ENCODE measurements at regions not wholly inside any gene's neighbourhood (a gene's known extent, or its start where the extent isn't known, plus 50 kb on each side); places are given as distances from the start of the nearest gene placed in this dataset.
"Not testable (repeated sequence)": the region's sequence is repeated elsewhere in the genome, so short reads cannot be mapped to it uniquely, and the experiment has no call there.

DNA sequence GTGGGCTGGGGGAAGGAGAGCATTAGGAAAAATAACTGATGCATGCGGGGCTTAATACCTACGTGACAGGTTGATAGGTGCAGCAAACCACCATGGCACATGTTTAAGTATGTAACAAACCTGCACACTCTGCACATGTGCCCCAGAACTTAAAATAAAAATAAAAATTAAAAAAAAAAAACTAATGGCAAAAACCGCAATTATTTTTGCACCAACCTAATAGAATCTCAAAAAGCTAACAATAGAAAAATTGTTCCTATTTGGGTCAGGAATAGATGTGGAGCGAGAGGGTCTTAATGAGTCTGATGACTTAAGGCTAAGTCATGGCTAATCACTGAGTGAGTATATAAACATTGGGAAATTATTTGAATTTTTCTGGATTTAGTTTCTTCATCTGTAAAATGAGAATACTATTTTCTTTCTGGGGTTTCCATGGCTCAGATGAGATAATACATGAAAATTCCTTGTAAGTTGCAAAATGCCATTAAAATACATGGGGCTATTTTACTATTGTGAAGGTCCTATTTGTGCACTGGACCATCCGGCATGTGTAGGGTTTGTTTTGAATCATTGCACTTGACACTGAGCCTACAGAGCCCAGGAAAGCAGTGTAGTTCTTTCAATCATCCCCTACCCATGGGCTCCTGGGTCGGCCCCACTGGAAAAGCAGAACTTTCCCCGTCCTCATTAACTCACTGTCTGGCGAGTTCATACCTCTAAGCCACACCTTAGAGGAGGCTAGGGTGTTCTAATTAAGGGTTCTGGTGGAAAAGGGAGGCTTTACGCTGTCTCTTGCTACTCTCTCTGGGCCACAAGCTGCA is 164.1 kb upstream of the NTF3 start:
- no peak for DNase-seq

DNA sequence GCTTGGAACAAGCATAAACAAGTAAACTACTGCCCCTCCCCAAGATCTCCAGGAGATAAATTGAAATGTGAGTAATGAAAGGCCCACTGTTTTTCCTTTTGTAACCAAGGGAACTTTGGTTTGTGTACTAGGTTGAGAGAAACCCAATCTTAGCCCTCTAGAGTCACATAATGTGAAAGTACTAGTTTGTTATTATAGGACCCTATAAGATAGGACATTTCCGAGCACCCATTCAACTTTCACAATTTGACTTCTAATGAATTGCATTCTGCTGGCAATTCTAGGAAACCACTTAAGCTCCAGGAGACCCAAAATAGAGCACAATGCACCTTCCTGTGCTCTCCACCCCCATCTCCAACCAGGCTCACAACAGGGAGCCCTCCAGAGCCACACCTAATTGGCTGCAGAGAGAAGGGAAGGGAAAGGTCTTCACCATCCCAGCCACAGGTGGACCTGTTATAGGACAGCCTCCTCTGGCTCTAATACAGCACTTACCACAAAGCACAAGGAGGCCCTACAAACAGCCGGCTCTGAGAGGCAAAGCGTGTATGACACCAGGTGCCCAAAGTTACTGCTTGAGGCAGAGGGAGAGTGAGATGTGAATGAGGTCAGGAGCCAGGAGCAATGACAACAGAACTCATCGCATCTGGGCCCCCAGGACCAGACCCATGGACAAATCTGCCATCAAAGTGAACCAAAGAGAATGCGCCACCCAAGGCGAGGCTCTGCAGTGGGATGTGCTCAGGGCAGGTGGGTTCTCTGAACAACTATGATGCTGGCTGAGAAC is 163.3 kb upstream of the NTF3 start:
- no peak for DNase-seq

DNA sequence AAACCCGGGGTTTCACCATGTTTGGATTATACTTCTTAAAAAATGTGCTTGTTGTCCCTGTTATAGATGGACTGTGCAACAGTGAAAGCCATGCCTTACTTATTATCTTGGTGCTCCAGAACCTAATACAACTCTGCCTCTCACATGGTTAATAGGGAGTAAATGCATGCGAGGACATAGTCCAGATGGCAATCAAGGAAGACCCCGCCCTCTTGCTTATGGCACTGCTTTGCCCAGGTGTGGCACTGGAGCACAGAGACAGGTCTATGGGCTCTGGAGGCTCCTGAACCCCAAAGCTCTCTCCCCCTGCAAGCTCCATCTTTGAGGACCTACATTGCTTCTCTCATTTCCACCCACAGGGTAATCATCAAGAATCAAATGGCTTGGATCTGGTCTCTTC is 162.1 kb upstream of the NTF3 start:
- DNase-seq, result no peak

DNA sequence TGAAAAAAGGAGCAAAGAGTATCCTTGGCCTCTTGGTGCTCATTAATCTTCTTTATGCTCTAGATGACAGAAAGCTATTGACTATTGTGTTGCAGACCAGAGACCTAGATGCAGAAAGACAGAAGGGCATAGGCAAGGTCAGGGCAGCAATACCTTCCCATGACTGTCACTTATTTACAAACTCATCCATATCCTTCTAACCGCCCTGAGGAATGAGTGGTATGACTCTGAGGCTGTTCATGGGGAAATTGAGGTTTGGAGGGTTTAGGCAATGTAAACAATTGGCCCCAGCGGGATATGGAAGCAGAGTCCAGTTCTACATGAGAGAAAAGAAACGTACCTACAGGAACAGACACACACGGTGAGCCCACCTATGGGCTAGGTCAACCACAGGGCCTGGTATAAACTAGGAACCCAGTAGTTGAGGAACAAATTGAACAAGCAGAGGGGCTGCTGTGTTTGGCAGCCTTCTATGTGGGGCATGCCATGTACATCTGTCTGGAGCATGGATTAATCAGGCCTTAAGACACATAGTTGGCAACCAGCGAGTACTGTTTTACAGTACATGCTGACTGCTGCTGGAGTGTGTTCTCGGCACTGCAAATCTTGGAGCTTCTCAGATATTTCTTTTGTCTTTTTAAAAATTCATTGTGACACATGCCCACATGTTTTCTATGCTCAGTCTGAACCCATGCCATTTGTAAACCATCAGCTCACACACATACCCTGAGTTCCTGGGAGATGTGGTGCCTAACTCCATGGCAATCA is 159.7 kb upstream of the NTF3 start:
- no peak for DNase-seq

DNA sequence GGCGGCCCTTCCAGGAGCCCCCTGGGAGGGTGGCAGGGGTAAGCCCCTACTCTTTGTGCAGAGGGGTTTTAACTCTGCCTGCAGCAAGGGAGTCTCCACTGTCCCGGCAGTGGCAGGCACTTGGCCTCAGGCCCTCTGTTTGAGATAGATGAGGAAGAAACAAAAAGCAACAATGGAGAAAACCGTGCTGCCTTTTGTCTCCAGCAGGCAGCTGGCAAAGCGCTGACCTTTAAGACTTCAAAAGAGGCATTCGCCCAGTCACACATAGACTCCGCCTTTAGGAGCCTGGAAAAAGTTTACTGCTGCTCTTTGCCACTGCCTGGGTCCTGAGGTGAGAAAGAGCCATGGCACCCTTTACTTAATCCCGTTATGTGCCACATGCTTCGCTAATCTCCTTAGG is 158.2 kb upstream of the NTF3 start:
- DNase-seq, result no peak

DNA sequence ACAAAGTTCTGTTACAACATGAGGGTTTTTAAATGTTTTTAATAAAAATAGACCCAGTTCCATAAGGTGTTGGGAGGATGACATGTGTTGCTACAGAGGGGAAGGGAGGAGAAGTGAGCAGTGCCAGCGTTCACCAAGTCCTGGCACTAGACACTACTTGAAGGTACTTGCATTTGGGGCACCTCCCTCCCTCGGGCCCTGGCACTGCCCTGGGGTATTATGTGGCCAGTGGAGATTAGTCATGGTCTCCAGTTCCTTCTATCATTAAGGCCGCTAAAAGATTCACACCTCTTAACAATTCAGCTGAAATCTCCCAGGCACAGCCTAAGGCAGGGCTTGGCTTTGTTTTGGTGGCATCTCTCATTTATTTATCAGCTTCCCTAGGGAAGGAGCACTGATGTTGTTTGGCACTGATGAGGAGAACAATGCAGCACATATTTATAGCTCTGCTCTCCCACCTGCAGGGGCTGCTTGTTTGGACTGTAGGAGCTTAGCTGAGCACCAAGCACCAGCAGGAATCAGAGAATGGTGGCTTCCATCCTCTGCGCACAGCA is 155.5 kb upstream of the NTF3 start:
- DNase-seq, result no peak

DNA sequence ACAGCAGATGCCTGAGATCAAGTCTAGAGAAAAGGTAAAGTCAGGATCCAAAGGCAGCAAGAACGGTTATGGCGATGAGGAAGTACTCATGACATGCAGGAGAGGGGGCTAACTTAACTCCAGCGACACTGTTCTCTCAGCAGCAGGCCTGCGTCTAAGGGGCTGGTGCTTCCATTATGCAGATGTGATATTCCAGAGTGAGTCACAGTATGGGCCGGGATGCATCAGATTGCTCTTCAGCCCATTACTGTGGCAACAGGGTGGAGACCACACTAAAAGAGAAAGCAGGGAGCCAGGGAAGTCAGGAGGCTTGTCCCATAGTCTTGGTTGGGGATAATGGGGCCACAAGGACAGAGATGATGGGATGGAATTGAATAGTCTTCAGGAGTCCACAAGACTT is 151.8 kb upstream of the NTF3 start:
- DNase-seq, result no peak

DNA sequence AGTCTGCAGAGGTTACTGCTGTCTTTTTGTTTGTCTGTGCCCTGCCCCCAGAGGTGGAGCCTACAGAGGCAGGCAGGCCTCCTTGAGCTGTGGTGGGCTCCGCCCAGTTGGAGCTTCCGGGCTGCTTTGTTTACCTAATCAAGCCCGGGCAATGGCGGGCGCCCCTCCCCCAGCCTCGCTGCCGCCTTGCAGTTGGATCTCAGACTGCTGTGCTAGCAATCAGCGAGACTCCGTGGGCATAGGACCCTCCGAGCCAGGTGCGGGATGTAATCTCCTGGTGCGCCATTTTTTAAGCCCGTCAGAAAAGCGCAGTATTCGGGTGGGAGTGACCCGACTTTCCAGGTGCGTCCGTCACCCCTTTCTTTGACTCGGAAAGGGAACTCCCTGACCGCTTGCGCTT is 141.5 kb upstream of the NTF3 start:
- DNase-seq, result not testable (repeated sequence)

DNA sequence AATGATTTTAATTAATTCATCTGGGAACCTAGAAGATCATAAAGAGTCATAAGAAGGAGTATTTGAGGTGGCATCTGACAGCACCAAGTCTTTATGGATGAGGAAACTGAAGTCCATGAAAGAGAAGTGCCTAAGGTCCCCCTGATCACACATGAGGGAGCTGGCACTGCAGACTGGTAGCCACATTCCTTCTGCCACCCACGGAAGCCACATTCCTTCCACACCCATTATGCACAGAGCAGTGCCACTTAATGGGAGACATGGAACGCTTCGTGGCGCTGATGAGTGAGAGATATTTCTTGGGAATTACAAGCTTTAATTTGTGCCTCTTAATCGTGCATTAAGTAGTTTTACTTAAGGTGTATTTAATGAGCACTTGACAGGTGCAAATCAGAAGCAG is 139.3 kb upstream of the NTF3 start:
- DNase-seq, result no peak

DNA sequence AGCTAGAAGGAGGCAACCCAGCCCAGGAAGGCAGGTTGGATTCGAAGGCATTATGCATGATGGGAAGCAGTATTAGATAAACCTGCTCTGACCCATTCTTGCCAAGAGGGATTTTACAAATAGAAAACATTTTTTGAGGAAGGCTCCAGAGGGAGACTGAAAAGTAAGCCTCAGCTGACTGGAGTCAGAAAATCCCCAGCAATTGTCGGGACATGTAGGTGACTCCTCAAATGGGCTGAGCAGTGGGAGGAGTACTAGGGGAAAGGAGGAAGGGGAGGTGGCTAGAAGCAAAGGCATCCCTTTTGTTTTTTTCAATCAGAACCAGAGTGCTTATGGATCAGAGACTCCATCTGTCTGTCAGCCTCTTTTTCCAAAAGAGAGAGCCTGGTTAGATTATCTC is 138.1 kb upstream of the NTF3 start:
- no peak for DNase-seq

DNA sequence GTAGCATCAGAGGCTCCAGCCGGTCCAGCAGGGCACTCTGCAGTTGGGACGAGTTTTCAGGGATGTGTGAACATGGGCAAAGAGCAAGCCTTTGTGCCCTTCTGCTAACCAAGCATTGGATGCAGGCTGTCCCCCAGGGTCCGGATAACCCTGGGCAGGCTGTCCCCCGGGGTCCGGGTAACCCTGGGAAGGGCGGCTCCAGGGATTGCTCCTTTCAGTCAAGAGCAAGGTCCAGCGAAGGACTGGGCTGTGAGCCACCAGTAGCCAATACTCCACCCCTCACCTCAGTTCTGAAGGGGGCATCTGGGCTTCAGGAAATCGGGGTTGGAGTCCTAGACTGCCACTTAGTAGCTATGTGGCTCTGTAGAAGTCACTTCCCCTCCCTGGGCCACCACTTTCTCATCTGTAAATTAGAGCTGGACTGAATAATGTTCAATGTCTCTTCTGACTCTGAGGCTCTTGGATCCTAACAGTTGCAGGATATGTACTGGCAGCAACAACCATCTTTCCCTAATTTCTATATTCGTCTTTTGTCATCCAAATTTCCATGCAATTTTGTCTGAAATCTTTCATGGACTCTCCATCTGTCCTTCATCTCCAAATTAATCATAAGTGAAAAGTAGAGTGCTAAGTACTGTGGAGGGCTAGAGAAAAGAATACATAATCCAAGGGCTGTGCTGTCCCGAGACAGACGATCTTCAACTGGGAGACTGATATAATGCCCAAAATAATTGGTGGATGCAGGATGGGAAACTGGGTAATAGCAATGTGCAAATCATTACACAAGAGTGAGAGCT is 137.4 kb upstream of the NTF3 start:
- DNase-seq, result no peak

DNA sequence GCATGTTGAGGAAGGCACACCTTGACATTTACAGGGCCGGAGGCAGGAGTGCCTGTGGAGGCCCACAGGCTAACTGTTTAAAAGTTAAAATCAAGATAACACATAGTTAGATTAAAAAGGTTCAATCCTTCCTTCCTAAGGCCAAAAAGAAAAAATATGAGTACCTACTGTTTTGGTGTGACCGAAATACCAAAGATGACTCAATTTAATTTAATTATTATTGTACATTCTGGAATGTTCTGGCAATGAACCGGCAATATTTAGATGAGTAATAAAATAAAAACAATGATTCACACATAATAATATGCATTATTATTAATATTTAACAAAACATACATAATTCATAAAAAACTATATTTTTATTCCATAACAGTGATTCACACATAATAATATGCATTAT is 136.8 kb upstream of the NTF3 start:
- no peak for DNase-seq

DNA sequence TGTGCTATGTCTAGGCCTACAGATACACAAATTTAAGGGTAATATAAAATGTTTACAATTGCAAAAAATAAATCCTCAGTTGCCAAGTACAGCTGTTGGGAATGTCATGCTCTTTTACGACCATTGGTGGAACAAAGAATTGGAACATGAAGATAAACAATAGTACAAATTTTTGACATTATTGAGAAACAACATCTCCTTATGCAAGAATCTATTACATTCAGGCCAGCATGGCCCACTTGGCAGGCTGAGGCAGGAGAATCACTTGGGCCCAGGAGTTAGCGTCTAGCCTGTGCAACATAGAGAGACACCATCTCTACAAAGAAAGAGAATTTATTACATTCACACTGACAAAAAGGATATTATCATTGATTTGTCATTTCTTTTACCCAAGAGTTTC is 135.9 kb upstream of the NTF3 start:
- no peak for DNase-seq

DNA sequence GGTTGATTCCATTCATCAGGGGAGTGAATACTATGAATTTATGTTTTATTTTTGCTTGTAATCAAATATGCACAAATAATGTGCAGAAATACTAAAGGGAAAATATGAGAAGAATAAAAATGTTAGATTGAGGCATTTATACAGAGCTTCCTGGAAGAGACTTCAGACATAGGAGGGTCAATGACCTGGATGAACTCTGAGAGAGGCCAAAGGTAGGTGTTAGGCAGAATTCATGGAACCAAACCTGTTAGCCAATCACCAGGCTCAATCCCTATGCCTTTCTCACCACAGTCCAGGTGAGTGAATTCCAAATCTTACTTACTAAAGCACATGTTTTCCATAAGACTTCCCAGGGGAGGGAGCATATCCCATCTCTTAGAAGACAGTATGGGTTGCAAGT is 130.4 kb upstream of the NTF3 start:
- no peak for DNase-seq

DNA sequence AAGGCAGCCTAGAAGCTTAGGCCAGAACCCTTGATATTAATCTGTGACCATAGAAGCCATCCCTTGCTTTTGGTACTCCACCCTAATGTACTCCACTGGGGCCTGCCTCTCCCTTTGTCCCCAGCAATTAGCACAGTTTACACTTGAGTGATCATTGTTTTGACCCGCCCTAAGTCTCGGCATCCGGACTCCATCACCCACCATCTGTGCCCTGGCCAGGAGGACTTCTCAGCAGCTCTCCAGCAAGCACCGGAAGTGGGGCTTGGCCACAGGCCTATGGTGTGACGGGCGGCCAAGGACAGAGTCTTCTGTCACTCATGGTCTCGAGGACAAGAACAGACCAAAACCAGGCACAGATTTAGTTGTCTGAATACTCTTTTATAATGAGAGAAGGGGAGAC is 126.5 kb upstream of the NTF3 start:
- DNase-seq, result peak in 1 of 14 donors; percentile 82

DNA sequence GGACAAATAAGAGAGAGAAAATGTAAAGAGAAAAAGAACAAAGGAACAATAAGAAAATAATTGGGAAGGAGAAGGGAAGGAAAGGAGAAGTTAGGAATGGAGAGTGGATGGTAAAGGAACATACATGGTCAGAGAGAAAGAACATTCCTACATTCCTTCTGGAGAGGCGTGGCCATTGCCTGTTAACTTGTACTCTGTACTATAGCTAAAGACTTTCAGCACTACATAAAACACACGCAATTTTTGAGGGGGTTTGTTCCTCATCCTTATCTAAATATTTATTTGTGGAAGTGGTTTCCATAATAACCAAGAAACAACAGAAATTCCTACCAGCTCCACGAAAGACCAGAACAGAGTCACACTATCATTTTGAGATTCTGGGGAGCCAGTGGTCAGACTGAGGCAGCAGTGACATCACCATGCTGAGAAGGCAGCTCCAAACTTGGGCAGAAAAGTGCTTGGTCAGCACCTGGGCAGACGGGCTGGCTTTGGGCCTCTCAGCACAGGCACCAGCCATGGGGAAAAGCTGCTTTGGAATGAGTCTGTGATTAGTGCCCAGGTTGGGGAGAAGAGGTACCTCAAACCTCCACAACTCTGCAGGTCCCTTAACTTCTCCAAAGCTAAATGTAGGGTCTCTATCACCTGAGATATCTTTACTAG is 125.9 kb upstream of the NTF3 start:
- no peak for DNase-seq

DNA sequence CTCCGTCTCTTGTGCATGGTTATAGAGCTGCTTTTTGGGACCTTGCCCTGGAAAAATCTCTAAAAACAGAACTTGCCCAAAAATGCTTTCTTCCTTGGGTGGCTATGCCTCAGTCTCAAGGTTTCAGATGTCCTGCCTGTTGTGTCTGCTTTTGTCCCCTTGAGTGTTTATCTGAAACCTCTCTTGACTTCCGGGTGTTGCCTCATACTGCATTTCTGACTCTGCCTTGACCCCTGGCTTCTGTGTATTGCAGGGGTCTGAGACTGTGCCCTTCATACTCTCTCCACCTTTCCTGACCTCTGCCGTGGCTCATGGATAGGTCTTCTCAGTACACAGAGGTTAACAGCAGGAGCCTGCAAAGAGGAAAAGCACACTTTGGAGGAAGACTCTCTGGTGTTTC is 124.8 kb upstream of the NTF3 start:
- DNase-seq, result no peak

DNA sequence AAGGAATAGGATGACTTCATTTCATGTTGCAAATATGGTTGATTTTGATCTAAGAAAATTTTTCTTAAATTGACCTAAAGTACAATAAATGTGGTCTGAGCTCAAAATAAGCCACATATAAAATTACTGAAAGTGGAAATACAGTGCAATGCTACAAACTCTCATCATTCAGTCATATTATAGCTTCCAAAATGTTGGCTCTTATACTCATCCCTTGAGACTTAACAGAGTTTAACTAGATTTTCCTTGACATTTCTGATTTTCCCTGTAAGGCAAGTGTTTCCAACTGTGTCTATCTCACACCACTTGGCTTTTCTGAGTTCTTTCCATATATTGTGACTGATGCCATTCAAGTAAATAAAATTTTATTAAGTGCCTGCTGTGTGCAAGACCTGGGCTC is 123.7 kb upstream of the NTF3 start:
- no peak for DNase-seq

DNA sequence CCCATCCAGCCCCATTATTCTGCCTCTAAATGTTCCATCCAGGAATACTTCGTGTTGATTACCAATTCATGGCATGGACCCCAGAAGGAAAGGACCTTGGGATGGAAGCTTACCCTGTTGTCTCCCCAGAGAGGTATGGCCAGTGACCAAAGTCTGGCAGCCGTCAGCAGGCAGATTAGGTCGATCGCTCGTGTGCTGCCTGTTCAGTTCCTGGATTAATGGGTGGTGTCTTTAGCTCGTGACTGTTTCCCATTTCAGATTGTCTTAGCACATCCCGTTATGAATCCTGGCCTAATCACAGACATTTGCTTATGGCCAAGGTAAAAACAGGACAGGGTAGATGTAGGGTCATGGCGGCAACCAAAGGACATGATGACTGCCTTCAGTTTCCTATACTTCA is 122.9 kb upstream of the NTF3 start:
- no peak for DNase-seq

DNA sequence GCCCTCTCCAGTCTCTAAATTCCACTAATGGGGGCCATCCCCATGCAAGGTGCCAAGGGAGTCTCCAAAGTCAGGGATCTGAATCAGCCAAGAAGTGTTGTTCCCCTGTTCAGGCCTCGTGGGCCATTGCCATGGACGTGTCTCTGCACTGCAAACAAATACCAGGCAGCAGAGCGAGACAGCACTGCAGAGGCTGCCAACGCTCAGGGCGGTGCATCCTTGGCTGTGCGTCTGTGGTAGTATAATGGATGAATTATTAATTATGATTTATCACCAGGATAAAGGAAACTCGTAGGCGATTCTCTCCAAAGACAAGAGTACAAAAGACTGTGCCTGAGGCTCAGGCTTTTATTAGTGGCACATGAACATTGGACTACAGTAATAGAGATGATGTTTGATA is 122.3 kb upstream of the NTF3 start:
- DNase-seq, result no peak

DNA sequence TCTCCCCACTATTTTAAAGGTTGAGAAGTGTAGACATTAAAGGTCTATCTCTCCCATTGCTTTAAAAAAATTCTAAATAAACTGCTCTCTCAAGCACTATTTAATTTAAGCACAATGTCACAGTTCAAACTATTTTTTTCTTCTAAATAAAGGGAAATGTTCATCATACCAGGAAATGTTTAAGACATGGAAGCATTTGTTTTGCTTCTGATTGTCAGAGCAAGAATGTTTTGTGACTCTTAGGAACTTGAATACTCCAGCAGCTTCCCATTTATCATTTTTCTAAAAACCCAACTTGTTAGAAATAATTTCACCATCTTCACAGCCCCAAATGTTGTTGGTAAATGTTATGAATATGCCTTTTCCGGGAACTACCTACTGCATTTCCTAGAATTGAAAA is 121.8 kb upstream of the NTF3 start:
- no peak for DNase-seq

DNA sequence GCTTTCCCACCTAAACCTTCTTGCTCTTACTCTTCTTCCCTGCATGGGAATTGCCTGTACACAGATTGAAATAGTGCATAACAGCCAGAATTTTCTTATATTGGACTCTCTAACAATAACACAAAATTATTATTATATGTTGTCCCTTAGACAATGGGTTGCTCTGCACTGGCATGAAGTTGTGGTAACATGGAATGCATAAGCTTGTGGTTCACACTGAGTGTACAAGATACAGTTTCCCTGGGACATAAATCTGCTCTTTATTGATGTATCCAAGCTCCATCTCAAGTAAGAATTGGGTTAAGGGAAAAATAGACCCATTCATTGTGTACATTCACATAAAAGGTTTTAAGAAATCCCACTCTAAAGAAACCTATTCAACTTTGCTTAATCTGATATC is 114.4 kb upstream of the NTF3 start:
- no peak for DNase-seq
